NCI-H2227 treated with DMSO at 0.1 percent for 48 hours (cell line): ENCODE measurements at regions not wholly inside any gene's neighbourhood (a gene's known extent, or its start where the extent isn't known, plus 50 kb on each side); places are given as distances from the start of the nearest gene placed in this dataset.

Experiments
- DNase-seq: peaks from one replicate; lab custom pipeline; 2025; lab: John Stamatoyannopoulos, UW

DNA sequence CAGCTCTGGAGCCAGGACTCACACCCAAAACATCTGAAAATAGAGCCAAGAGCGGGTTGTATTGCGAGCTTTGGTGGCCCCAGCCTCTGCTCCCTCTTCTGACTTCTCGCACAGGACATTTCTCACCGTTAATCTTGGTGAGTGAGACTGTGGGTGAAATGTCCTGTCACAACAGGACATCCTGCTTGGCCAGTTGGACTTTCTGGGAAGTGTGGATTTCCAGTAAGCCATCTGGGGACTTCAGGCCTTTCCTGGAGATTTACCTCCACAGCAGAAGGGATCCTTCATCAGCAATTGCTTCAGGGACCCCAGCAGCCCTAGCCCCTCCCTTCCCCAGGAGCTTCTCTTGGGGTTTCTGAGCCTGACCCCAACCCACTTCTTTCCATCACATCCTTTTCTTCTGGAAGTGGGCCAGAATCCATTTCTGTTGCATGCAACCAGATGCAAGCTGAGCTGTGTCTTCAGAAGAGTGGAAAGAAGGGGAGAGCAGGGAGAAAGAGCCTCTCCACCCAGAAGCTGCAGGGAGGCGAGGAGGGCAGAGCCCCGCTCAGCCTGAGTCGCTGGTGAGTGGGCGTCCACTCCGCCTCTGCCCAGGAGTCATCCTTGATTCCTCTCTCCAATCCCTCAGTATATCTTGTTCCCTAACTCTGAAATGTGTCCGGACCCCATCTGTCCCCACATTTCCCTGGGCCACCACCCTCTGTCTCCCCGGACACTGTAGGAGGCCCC lies 50.3 kb upstream of the GADD45G start:
- no peak for DNase-seq

DNA sequence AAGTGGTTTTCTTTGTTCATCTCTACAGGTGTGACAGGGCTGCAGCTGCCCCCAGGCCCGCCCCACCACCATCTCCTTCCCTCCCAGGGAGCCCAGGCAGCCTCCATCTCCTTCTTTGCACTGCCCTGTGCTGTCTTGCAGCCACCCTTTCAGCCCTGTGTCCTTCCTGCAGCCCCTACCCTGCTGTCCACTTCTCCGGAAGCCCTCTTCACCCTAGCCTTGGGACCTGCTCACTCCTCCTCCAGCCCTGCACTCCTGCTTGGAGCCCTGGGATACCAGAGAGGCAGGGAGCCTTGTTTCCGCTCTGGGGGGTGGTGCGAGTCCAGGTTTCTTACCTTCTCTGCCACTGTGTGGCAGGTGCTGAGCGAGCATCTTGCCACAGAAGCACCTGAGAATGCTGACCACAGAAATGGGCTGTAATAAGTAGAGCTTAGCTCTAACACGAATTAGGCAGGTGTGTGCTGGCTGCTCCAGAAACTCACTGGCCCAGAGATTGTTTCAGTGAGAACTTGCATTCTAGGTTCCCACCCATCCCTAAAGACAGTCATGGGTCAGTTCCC lies 51.3 kb upstream of the GADD45G start:
- peak; percentile 10 for DNase-seq

DNA sequence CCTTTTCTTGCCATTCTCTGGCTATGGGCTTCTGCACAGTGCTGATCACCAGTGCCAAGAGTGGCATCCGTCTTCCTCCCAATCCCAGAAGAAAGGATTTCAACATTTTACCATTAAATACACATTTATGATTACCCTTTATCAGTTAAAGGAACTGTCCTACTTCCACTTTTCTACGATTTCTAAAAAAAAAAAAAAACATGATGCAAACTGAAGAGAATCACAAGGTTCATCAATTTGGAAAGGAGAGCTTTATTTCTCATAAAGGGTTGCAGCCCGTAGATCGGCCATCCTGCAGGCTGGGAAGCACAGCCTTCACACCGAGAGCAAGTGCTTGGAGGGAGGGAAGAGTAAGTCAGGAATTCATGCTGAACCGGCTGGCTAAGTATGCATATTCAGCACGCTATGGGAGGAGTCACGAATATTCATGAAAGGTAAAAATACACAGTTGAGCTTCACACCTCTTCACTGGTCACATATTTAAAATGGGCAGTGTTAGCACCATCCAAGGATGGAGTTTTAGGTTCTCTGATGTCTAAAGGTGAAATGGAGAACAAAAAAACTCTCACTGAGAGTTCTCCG lies 52.5 kb upstream of the SEMA4D start:
- DNase-seq, result no peak

DNA sequence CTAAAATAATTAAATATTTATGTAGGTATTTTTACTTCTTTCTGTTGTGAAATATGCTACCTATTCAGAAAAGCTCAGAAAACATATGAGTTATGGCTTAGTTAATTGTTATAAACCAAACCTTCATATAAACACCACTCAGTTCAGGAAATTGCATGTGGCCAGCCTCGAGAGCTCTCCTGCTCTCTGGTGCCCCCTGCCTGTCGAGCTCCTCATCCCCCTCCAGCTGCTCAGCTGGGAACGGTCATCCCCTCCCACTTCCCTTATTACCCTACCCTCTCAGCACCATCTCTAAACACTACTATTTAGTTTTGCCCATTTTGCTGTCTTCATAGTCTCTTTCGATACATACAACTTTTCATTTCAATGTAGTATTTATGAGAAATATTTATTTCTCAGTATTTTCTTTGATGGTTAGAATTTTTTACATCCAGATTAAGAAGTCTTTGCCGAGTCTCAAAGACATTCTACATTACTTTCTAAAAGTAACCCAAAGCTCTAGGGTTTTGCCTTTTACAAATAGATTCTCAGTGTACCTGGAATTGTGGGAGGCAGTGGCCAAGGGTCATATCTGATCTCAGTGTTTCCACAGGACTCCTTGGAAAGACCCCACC lies 51.2 kb upstream of the SEMA4D start:
- DNase-seq, result no peak

DNA sequence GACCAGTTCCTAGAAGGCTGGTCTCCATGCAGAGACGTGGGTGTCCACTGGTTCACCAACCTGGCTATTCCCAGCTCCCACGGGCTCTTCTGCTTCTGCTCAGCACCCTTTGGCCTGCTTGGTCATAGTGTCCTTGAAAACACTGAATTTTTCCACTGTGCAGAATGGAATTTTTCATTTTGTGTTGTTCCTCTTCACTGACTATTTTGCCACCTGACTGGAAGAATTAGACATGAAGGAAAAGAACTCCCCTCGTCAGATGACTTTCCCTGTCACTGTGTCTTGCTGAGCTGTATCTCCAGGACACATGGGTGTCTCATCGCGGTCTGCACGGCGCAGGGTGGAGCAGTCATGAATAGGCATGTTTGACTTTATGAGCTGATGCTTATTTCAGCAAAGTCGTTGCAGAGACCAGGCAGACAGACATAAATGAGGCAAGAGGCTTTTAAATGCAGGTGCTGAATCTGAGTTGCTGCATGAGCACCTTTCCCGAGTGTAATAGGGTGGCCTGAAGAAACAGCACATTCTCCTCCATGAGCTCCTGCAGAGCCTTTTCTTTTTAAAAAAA lies 50.2 kb upstream of the SEMA4D start:
- DNase-seq, result no peak
